Nephron progenitor cell (in vitro differentiated cells): ENCODE measurements at regions not wholly inside any gene's neighbourhood (a gene's known extent, or its start where the extent isn't known, plus 50 kb on each side); places are given as distances from the start of the nearest gene placed in this dataset.

Experiments
- DNase-seq: peaks from one replicate; pipeline ENCODE4 v3.0.0; 2021
- H3K27ac Mint-ChIP-seq: 2 replicates; pipeline ENCODE4 v1.8.0; 2021; ENCODE audit warnings: mild to moderate bottlenecking, moderate library complexity, mixed read lengths
- H3K27me3 Mint-ChIP-seq: 2 replicates; pipeline ENCODE4 v1.8.0; 2021; ENCODE audit warnings: mild to moderate bottlenecking, low read depth, mixed read lengths; ENCODE audit not compliant: poor library complexity
- H3K36me3 Mint-ChIP-seq: 2 replicates; pipeline ENCODE4 v1.8.0; 2021; ENCODE audit warnings: low read depth, mixed read lengths
- H3K4me1 Mint-ChIP-seq: 2 replicates; pipeline ENCODE4 v1.8.0; 2021; ENCODE audit warnings: mixed read lengths
- H3K4me3 Mint-ChIP-seq: 2 replicates; pipeline ENCODE4 v1.8.0; 2021; ENCODE audit warnings: mild to moderate bottlenecking, moderate library complexity, mixed read lengths
- H3K9me3 Mint-ChIP-seq: 2 replicates; pipeline ENCODE4 v1.8.0; 2021; ENCODE audit warnings: mild to moderate bottlenecking, moderate library complexity, mixed read lengths
- CTCF ChIP-seq: fragments of 200-600 bp; sonication (generic); IDR thresholded peaks from 2 replicates; pipeline ENCODE4 v1.5.0; 2021; ENCODE audit warnings: antibody characterized with exemption

GRCh38 chr12:78760906-78761305, 103.7 kb upstream of the SYT1 start:
- Mint-ChIP-seq H3K4me3 (no peak overlapping the region), H3K27me3 (no peaks in the 10 kb centered on the region), H3K4me1 (no peaks in the 10 kb centered on the region), H3K27ac (no peak overlapping the region), H3K36me3 (no peaks in the 10 kb centered on the region), H3K9me3 (peaks cover 7% of the 10 kb centered on the region)
- no peak for DNase-seq
- TF ChIP-seq CTCF = no peak

GRCh38 chr12:78764913-78765312, 99.7 kb upstream of the SYT1 start:
- Mint-ChIP-seq H3K27me3 (no peaks in the 10 kb centered on the region), H3K27ac (no peak overlapping the region), H3K36me3 (no peaks in the 10 kb centered on the region), H3K9me3 (peaks cover under 1% of the 10 kb centered on the region), H3K4me3 (no peak overlapping the region), H3K4me1 (no peaks in the 10 kb centered on the region)
- no peak for TF ChIP-seq CTCF
- DNase-seq = no peak

- no peaks in the 10 kb centered on the region for H3K9me3 Mint-ChIP-seq
- no peaks in the 10 kb centered on the region for H3K36me3 Mint-ChIP-seq
- H3K4me3 Mint-ChIP-seq = no peak overlapping the region
- no peak for TF ChIP-seq CTCF
- H3K27me3 Mint-ChIP-seq = no peaks in the 10 kb centered on the region
- DNase-seq = no peak
- no peaks in the 10 kb centered on the region for H3K4me1 Mint-ChIP-seq
- H3K27ac Mint-ChIP-seq = no peak overlapping the region
Measured at GRCh38 chr12:78767264-78767981, 97.2 kb upstream of the SYT1 start.

- Mint-ChIP-seq H3K27me3 (no peaks in the 10 kb centered on the region), H3K9me3 (no peaks in the 10 kb centered on the region), H3K36me3 (no peaks in the 10 kb centered on the region), H3K27ac (no peak overlapping the region), H3K4me3 (no peak overlapping the region), H3K4me1 (no peaks in the 10 kb centered on the region)
- TF ChIP-seq CTCF = no peak
- no peak for DNase-seq
Measured at GRCh38 chr12:78778339-78778738, 86.2 kb upstream of the SYT1 start.

- H3K4me3 Mint-ChIP-seq = no peak overlapping the region
Measured at GRCh38 chr12:78787576-78787975, 77.0 kb upstream of the SYT1 start.

More at GRCh38 chr12:78787576-78787975, 77.0 kb upstream of the SYT1 start:
- Mint-ChIP-seq H3K9me3 (no peaks in the 10 kb centered on the region), H3K4me1 (no peaks in the 10 kb centered on the region), H3K27ac (no peak overlapping the region), H3K27me3 (no peaks in the 10 kb centered on the region), H3K36me3 (no peaks in the 10 kb centered on the region)
- no peak for TF ChIP-seq CTCF
- no peak for DNase-seq
